COLO668 (cell line): ENCODE measurements at regions not wholly inside any gene's neighbourhood (a gene's known extent, or its start where the extent isn't known, plus 50 kb on each side); places are given as distances from the start of the nearest gene placed in this dataset.

ENCODE experiments used
- DNase-seq: peaks from one replicate; lab custom pipeline; 2025; ENCODE audit not compliant: unreplicated experiment; lab: John Stamatoyannopoulos, UW

GRCh38 chr1:106688446-106688845 lies 368.0 kb upstream of the PRMT6 start:
- DNase-seq, result no peak

GRCh38 chr1:106698660-106699059 lies 357.8 kb upstream of the PRMT6 start:
- DNase-seq, result no peak

DNA sequence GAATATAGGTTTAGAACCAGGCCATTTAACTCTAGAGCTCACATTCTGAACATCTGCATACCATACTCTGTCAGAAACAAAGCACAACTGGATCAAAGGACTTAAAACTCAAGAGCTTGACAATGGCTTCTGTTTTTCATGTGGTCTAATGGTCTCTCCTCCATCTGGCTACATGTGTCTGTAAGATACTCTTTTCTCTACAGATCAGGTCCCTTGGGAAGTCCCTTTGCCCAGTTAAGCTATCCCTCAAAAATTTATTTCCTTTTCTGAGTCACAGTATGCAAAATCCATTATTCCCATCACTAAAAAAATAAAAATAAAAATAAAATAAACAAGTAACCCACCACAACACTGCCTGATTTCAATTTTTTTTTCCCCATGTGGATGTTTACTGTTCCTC lies 357.0 kb upstream of the PRMT6 start:
- no peak for DNase-seq

DNA sequence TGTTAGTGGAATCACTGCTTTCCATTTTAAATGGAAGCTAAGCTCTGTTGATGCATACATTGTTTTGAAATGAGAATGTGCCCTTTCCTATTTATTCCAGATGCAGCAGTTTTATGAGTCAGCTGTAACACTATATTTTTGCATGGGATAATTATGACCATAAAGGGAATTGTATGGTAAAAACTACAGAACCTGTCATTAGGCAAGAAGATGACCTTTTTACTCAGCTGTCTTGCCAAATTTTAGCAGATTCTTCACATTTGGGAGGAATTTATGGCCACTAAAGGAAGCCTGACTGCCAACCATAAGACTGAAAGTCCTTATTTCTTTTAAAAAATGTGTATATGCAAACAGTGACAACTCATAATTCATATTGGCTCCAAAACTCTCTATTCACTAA lies 356.3 kb upstream of the PRMT6 start:
- no peak for DNase-seq

DNA sequence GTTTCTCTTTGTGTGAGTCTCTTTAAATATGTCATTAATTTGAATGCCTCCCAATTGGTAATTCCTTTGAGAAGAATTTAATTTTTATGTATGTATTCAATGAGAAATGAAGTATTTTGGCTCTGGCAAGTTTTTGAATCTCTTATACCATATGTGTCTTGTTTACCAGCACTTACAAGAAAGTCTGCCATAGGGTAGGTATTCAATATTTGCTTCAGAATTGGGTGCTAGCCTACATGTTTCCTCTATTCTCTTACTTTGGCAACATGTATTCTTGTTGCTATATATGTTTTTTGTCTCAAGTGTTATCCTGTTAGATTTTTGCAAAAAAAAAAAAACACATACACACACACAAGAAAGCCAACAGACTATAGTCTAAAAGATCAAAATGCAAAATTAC lies 350.5 kb upstream of the PRMT6 start:
- no peak for DNase-seq

DNA sequence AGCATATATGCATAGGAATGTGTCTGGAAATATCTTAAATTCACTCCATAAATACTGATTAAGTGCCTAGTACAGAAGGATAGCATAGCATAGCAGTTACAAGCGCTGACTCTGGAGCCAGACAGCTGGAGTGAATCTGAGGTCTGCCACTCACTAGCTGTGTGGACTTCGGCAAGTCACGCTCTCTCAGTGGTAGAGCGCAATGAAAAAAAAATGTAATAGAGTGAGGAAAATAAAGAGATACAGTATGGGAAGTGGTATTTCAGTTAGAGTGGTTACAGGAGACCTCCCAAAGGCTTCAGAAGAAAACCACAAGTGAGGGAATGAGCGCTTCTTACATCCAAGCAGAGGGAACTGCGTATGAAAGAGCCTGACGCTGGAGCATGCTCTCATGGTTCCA lies 338.9 kb upstream of the PRMT6 start:
- DNase-seq, result no peak

DNA sequence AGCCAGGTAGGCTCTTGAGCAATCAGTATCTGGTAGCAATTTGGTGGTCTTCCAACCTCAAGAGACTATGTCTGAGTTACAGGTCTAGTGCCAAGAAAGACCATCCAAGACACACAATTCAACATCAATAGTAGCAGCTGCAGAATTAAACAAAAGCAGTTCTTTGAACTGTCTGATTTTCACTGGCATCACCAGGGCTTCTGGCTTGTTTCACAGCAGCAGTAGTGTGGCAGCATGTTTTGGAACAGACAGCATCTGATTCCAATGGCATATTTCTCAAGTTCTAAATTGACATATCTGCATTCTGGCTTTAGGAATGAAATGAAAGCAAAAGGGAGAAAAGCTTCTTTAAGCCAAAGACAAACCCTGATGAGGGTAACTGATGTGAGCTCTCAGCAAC lies 334.7 kb upstream of the PRMT6 start:
- DNase-seq, result no peak

- DNase-seq, result no peak
Observed at GRCh38 chr1:106722466-106722865, 334.0 kb upstream of the PRMT6 start.

GRCh38 chr1:106727171-106727570 lies 329.3 kb upstream of the PRMT6 start:
- no peak for DNase-seq

GRCh38 chr1:106746448-106747085 lies 309.9 kb upstream of the PRMT6 start:
- DNase-seq, result no peak

GRCh38 chr1:106747232-106747631 lies 309.2 kb upstream of the PRMT6 start:
- DNase-seq, result no peak

DNA sequence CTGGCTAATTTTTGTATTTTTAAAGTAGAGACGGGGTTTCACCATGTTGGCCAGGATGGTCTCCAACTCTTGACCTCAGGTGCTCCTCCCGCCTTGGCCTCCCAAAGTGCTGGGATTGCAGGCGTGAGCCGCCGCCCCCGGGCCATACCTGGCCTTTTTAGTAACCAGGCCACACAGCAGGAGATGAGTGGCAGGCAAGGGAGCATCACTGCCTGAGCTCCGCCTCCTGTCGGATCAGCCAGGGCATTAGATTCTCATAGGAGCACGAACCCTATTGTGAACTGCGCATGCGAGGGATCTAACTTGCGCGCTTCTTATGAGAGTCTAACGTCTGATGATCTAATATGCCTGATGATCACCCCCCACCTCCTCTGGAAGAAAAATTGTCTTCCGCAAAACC lies 308.7 kb upstream of the PRMT6 start:
- DNase-seq, result no peak

DNA sequence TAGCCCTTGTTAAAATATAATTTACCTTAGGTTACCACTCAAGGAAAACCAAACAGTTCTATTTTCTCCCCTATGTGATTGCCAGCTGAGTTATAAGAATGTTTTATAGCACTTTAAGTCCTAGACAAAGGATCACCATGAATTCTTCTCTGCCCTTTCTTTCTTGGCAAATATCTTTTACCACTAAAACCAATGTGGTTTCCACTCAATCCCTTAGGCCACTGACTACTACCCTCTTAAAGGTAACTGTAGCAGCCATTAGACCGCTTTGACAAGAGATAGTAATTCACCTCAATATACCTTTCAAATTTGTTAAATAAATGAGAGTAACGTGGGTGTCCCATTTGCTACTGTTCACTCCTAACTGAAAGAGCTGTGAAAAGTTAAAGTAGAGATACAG lies 307.9 kb upstream of the PRMT6 start:
- no peak for DNase-seq

DNA sequence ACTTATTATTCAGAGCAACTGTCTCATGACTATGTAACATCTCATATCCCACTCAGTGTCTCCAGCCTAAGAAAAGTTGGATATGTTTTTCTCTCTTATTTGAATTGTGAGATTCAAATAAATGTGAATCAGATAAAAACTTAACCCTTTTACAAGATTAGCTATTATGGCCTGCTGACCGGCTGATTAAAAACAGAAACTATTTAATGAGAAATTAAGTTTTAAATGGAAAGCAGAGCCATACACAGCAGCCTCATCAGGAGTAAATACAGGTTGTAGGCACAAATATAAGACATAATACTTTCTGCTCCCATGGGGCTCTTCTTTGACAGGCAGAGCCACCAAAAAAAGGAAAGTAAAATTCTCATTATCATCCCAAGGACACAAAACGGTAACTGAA lies 307.0 kb upstream of the PRMT6 start:
- no peak for DNase-seq

DNA sequence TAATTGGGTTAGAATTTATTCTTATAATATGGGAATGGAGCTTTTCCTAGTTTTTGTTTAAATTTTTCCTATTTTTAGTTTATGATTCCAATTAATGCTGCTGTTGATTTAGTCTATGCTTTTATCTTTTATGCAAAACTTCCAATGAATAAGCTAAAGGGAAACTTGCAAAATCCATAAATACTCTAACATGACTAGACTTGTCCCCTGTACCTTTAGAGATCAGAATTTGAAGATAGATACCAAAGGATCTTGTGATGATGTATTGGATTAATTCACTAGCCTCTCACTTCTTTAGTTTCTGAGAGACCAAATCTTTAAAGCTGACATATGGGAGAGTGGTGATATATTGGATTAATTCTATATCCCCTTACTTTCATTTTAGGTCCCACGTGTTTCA lies 306.6 kb upstream of the PRMT6 start:
- no peak for DNase-seq

DNA sequence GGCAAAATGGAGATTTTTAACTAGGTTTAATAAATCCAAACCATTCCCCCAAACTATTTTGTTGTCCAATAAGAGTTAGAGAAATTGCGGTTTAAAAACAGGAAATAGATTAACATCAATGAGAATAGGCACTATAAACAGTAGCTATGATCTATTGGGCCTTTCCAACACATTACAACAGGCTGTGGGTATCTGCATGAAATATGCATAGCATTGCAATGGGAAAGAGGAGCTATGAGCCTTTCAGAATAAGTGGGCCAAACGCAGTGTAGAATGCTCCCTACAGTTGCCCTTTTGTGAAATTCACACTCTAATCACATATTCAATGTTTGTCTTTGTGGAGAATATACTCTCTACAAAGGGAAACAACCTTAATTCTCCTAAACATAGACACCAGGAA lies 305.5 kb upstream of the PRMT6 start:
- DNase-seq, result no peak

DNA sequence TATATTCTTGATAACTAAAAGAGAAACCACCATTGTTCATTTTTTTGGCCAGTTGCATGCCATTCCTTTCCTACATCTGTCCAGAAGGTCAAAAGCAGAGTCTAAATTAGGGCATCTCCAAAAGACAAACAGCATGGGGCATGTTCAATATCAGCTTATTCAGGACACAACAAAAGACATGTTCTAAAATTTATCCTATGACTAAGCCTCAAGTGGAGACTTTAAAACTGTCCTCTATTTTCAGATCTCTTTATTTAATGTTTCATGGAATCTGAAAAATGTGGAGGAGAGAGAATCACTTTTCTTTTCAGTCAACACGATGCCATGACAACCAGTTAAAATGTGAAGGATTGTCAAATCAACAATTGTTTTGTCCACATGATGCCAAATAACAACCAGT lies 303.4 kb upstream of the PRMT6 start:
- no peak for DNase-seq

GRCh38 chr1:106754957-106755356 lies 301.5 kb upstream of the PRMT6 start:
- DNase-seq, result no peak

- no peak for DNase-seq
Observed at GRCh38 chr1:106755682-106756406, 300.6 kb upstream of the PRMT6 start.

- no peak for DNase-seq
Observed at GRCh38 chr1:106756752-106757151, 299.7 kb upstream of the PRMT6 start.

DNA sequence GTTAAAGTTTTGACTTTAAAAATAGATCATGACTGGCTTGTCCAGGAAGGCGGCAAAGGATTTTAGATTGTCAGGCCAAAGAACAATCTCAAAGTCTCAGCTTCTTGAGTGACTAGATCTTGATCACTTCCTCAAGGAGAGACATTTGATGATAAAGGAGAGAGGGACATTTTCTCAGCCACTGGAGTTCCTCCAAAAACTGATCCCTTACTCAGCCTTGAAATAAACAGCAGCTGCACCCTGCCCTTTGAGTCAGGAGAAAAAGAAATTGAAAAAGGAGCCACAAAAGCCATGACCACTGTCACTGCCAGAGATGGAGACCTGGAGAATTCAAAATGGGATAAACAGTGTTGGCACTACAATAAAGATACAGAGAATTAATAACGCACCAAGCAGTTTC lies 288.4 kb upstream of the PRMT6 start:
- no peak for DNase-seq

DNA sequence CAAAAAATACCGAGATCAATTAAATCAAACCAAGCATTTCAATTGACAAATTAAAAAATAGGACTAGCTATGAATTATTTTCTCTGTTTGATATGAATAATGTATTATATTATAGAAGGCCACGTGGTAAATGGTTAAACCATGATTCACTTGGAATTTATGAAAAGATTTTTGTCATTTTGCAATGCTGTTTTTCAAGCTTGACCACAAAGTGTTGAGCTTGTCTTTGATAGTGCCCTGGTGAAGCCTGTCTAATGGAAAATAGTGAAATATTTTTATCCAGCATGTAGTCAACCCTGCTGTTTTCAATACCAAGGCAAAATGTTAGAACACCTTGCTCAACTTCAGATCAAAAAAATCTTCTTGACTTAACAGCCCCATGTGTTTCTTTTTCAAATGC lies 288.0 kb upstream of the PRMT6 start:
- no peak for DNase-seq

GRCh38 chr1:106773206-106773605 lies 283.3 kb upstream of the PRMT6 start:
- no peak for DNase-seq
